ENCODE measurements at regions not wholly inside any gene's neighbourhood (a gene's known extent, or its start where the extent isn't known, plus 50 kb on each side); places are given as distances from the start of the nearest gene placed in this dataset.
"Not testable (repeated sequence)": the region's sequence is repeated elsewhere in the genome, so short reads cannot be mapped to it uniquely, and the experiment has no call there.

DNA sequence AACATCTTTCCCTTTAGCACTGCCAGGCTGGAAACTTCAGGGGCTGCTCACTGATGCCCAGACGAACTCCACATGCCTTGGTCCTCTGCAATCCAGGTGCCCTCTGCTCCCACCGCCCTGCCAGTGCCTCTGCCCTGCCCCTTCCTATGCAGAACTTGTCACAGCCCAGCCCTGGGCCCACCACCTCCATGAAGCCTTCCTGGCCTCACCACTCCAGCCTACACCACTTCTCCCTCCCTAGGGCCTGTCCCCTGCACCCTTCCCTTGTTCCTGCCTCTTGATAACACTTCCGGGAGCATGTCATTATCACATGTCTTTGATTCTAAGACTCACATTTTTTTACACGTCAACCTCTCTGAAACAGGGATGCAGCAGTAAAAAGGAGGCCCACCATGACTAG, 627.2 kb downstream of the UQCRFS1 start:
- no peak for DNase-seq

DNA sequence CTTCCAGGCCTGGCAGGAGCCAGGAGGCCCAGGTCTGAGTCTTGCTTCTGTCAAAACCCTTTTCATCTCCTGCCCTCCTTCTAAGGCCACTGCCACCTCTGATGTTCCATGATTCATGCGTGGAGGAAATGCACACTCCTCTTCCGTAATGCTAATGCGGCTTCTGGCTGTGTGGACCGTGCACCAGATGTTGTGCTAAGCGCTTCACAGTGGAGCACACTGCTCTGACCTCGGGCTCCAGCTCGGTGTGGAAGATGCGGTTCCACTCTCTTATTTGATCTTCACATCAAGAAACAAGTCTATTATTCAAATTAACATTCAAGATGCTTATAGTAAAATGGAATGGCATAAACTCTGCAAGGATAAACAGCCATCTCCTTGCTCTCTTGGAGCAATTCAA, 629.2 kb downstream of the UQCRFS1 start:
- DNase-seq: no peak

GRCh38 chr19:28583242-28583641, 629.7 kb downstream of the UQCRFS1 start:
- no peak for DNase-seq

DNA sequence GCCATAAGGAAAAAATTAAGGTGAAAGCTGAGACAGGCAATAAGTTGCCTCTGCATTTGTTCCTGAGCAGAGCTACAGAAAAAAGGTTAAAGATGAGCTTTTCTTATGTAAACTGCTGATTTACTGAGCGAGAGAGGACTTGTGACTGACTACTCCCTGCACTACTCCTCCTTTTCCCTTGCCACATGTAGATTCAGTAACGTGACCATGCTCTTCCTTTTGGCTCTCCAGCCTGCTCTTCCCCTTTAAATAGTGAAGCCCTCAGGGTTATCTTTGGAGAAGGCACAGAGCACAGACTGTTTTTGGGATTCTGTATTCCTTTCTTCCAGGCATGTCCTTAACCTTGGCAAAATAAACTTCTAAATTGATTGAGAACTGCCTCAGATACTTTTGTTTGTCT, 630.2 kb downstream of the UQCRFS1 start:
- DNase-seq: no peak

GRCh38 chr19:28582344-28582743, 630.6 kb downstream of the UQCRFS1 start:
- DNase-seq: no peak

DNA sequence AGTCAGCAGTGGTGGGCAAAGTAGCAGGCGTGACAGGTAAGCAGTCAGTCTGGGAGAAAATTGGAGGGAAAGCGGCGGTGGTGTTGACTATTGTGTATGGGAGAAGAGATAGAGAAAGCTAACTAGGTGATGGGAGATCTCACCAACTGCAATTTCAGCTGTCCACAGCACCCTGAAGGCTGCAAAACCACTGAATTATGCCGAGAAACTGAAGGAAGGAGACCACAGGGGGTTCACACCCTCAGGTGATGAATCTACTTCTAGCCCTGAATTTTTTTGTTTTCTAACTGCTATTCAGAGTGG, 631.5 kb downstream of the UQCRFS1 start:
- no peak for DNase-seq

DNA sequence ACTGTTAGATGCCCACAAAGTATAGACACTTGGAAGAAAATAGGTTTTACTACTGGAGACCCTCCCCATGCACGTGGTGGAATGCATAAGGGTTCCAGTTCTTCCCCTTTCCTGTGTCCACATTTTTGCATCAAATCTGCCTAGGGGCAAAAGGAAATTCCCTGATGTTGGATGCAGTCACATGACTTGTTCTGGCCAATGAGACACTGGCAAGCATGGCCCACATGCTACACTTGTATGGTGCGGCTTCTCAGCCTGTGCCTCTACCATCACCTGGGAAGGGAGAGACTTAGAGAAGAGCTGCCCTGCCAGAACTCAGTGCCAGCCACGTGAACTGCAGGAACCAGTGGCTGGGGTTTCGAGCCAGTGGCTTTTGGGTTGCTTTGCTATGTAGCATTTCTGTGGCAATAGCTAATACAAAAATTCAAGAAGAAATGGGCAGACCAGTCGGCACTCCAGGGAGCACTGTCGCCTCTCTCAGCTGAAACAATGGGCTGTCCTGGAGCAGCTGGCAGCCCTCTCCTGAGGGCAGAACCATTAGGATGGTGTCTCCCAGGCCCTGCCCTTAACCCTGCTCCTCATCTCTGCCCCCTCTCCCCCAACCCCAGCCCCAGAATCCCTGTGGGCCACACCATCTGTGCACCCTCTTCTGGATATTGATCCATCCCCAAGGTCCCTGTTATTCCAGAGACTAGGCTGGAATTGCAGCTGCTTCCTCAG, 634.0 kb downstream of the UQCRFS1 start:
- no peak for DNase-seq

DNA sequence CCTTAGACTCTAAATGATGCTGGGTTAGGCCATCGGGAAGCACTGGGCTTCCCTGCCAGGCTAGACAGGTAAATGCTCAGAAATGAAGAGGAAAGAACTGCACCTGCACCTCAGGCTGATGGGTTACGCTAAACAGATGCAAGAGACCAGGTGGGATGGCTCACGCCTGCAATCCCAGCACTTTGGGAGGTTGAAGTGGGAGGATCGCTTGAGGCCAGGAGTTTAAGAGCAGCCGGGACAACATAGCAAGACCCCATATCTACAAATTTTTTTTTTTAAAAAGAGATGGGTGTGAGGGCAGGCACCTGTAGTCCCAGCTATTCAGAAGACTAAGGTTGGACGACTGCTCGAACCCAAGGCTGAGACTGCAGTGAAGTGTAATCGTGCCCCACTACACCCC, 634.7 kb downstream of the UQCRFS1 start:
- DNase-seq: no peak

DNA sequence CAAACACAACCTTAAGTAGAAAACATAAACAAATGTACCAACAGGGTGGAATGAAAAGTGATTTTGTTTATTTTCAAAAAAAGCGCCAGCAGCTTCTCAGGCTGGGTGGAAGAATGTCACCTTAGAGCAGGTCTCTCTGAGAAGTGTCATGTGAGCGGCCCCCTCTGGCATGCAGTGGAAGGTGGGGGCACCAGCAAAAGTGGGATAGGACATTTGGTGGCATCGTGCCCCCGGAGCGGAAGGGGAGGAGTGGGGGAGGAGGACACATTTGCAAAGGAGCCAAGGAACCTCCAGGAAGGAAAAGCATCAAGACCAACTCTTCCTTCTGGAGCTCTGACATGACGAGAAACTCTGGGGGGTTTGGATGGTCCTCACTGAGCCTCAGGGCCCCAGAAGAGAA, 635.3 kb downstream of the UQCRFS1 start:
- DNase-seq: no peak

- no peak for DNase-seq
Observed at GRCh38 chr19:28577233-28577632, 635.7 kb downstream of the UQCRFS1 start.

- no peak for DNase-seq
Observed at GRCh38 chr19:28575816-28576215, 637.1 kb downstream of the UQCRFS1 start.

DNA sequence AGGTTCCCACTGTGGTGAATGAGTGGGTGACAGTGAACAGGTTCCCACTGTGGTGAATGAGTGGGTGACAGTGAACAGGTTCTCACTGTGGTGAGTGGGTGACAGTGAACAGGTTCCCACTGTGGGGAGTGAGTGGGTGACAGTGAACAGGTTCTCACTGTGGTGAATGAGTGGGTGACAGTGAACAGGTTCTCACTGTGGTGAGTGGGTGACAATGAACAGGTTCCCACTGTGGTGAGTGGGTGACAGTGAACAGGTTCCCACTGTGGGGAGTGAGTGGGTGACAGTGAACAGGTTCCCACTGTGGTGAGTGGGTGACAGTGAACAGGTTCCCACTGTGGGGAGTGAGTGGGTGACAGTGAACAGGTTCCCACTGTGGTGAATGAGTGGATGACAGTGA, 637.6 kb downstream of the UQCRFS1 start:
- not testable (repeated sequence) for DNase-seq

- DNase-seq: no peak
Observed at GRCh38 chr19:28574212-28574611, 638.7 kb downstream of the UQCRFS1 start.

GRCh38 chr19:28569132-28570131, 643.5 kb downstream of the UQCRFS1 start:
- no peak for DNase-seq

DNA sequence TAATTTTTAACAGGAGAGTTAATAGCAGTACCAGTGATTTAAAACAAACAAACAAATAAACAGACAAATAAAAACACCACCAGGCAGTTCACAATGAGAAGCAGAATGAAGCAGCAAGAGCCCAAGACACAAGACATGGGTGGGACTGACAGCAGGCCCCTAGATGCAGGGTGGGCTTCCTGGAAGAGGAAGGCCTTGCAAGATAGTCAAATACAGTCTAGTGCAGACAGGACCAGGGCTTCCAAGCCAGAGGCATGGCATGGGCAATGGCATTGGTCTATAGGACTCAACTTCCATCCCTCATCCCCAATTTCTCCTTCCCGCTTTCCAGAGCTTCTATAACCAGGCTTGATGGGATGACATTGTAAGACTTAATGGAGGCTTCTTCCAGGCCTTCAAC, 645.1 kb downstream of the UQCRFS1 start:
- DNase-seq: no peak

- no peak for DNase-seq
Observed at GRCh38 chr19:28563964-28564921, 648.7 kb downstream of the UQCRFS1 start.

- no peak for DNase-seq
Observed at GRCh38 chr19:28560786-28561185, 652.2 kb downstream of the UQCRFS1 start.

DNA sequence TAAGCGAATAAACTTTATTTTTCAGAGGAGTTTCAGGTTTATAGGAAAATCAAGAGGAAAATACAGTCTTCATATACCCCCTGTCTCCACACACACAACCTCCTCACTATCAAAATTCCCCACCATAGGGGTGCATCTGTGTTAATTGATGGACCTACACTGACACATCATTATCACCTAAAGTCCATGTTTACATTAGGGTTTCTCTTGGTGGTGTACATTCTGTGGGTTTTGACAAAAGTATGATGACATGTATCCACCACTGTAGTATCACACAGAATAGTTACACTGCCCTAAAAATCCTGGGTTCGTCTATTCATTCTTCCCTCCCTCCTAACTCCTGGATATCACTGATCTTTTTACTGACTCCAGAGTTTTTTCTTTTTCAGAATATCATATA, 654.2 kb downstream of the UQCRFS1 start:
- no peak for DNase-seq

GRCh38 chr19:28556371-28556770, 656.6 kb downstream of the UQCRFS1 start:
- DNase-seq: no peak

- no peak for DNase-seq
Observed at GRCh38 chr19:28555317-28555716, 657.6 kb downstream of the UQCRFS1 start.

DNA sequence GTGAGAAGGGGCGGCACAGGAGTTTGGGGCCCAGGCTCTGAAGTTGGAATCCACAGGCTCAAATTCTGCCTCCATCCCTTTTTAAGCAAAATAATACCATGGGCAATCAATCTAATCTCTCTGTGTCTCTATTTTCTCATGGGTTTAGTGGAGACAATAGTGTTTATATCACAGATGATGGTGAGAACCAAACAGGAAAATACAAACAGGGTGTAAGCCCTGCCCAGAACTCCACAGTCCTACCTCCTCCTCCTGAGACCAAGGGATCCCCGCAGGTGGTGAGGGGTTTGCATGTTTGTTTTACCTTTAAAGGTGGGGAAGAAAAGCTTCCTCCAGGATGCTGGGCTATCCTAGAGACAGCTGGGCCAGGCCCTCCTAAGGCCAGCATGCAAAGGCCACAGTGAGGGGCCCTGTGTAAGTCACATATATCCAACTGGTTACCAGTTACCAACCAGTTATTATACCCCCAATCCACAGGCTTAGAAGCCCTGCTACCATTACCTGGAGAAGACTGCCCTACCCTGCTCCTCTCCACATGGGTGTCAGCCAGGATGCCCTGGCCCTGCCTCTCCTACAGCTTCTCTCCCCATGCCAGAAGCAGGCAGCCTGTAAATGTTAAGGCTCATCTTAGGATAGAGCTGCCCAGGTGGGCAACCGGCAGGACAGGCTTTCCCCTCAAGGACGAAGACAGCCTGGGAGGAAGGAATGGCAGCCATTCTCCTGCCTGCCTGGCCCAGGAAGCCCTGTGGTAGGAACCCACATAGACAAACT, 658.4 kb downstream of the UQCRFS1 start:
- DNase-seq: no peak

DNA sequence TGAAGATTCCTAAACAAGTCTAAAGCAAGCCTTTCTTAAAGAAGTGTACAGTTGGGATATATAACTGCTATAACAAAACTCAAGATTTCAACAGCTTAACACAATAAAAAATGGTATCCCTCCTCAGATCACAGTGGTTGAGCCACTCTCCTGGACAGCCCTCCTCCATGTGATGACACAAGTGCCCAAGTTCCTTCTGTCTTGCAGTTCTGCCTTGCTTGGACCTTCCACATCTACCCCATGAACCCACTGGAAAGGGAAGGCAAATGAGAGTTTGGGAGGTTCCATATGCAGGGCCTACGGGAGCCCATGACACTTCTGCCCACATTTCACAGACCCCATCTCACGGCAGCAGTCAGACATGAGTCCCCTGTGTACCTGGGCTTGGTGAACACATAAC, 659.2 kb downstream of the UQCRFS1 start:
- DNase-seq: no peak

Data from SHP77 (cell line).